AG09309 (cell line): ENCODE measurements at regions not wholly inside any gene's neighbourhood (a gene's known extent, or its start where the extent isn't known, plus 50 kb on each side); places are given as distances from the start of the nearest gene placed in this dataset.

Source experiments
- DNase-seq: peaks from one replicate; pipeline ENCODE4 v3.0.0-alpha.2; 2010; ENCODE audit warnings: low read depth
- H3K4me3 ChIP-seq: 2 replicates; pipeline ENCODE4 v1.5.1; 2011; ENCODE audit warnings: mild to moderate bottlenecking, low read depth, low read length, moderate library complexity; ENCODE audit not compliant: control insufficient read depth
- TF ChIP-seq, protein P1 (sequence below): IDR thresholded peaks from 2 replicates; pipeline ENCODE4 v1.5.1; 2011; ENCODE audit warnings: mild to moderate bottlenecking, low read depth, low read length, inconsistent platforms; ENCODE audit not compliant: insufficient read depth, control insufficient read depth; ENCODE audit errors: missing control alignments

DNA sequence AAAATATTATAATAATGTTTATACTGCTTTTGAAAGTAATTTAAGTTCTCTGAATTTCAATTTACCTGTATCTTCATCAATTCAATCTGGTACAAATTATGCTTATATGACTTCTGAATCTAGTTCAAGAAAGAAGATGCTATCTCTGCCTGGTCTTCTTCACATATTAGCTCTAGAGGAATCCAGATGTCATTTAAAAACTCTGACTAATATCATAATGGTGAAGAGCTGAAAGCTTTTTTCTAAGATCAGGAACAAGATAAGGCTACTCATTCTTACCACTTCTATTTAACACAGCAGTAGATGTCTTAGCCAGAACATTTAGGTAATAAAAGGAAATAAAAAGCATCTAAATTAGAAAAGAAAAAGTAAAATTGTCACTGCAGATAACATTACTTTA, 636.1 kb downstream of the ARAP2 start:
- TF ChIP-seq, protein P1, sequence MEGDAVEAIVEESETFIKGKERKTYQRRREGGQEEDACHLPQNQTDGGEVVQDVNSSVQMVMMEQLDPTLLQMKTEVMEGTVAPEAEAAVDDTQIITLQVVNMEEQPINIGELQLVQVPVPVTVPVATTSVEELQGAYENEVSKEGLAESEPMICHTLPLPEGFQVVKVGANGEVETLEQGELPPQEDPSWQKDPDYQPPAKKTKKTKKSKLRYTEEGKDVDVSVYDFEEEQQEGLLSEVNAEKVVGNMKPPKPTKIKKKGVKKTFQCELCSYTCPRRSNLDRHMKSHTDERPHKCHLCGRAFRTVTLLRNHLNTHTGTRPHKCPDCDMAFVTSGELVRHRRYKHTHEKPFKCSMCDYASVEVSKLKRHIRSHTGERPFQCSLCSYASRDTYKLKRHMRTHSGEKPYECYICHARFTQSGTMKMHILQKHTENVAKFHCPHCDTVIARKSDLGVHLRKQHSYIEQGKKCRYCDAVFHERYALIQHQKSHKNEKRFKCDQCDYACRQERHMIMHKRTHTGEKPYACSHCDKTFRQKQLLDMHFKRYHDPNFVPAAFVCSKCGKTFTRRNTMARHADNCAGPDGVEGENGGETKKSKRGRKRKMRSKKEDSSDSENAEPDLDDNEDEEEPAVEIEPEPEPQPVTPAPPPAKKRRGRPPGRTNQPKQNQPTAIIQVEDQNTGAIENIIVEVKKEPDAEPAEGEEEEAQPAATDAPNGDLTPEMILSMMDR = no peak
- H3K4me3 ChIP-seq = no peak overlapping the region
- DNase-seq = no peak

DNA sequence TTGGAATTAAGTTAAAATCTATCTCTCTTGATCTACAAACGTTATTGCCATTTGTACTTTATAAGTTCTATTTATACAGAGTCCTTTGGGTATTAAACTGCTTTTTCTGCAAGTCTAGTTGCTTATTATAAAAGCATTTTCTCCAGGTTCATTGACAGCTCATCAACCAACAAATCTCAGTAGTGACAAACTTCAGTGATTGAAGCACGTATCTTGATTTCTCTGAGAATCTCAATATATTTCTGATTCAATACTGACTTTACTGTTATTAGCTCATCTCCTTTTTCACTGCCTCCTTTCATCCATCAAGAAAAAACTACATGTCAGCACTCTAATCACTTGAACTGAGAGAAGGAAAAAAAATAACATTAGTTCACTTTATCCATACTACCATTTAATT, 630.2 kb downstream of the ARAP2 start:
- TF ChIP-seq, protein P1 = no peak
- no peak overlapping the region for H3K4me3 ChIP-seq
- DNase-seq = no peak

DNA sequence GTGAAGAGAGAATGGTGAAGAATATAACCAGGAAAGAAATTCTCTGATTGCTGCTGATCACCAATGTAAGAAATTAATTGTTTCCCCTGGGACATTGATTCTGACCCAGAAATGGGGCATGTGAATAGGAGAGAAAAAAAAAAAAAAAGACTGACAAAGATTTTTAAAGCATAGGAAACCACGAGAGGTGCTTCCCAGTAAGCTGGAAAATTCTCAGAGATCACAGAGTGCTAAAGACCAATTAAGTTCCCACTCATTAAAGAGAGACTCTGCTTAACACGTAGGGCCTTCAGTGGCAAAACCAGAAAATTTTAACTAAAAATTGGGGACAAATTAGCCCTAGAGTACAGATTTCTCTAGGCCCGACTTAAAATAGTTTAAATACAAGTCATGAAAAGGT, 604.4 kb downstream of the ARAP2 start:
- DNase-seq = no peak
- TF ChIP-seq, protein P1 = no peak
- H3K4me3 ChIP-seq = no peak overlapping the region

DNA sequence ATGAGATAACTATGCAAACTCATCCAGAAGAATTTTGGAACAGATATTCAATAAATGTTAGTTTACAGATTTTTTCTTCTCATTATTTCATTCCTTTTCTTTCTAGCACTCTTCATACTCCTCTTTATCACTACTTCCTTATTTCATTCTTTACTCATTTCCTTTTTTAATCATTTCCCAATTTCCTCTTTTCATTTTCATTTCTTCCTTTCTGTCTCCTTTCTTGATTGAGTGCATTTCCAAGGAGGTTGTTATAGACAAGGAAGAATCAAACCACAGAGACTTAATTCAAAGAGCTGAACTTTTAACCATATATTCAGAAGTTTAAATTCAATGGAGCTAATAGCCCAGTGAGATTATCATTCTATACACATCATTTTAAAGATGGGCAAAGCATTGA, 600.7 kb downstream of the ARAP2 start:
- TF ChIP-seq, protein P1 = no peak
- no peak overlapping the region for H3K4me3 ChIP-seq
- DNase-seq = no peak

DNA sequence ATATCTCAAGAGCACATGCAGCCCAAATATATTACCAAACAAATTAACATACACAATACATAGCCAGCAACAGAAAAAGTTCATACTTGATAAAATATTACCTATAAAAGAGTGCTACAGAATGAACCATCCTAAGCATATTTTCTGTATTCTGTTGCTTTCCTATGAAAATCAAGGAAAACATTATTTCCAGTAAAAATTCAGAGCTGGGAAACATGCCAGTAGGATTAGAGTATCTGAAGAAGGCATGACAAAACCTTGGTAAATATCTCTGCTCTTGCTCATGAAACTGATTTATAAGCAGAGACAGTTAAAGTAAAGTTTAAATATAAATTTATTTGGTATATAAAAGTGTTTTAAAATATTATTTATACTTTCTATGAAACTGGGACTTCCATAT, 599.7 kb downstream of the ARAP2 start:
- TF ChIP-seq, protein P1 = no peak
- H3K4me3 ChIP-seq = no peak overlapping the region
- DNase-seq = no peak

DNA sequence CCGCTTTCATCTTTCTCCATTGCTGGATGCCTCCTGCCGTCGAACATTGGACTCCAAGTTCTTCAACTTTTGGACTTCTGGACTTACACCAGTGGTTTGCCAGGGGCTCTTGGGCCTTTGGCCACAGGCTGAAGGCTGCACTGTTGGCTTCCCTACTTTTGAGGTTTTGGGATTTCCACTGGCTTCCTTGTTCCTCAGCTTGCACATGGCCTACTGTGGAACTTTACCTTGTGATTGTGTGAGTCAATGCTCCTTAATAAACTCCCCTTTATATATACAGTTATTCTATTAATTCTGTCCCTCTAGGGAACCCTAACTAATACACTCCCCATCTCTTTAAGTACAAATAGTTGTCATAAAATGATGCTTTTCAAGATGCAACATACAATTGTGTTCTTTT, 595.3 kb downstream of the ARAP2 start:
- H3K4me3 ChIP-seq = no peak overlapping the region
- no peak for DNase-seq
- TF ChIP-seq, protein P1 = no peak

DNA sequence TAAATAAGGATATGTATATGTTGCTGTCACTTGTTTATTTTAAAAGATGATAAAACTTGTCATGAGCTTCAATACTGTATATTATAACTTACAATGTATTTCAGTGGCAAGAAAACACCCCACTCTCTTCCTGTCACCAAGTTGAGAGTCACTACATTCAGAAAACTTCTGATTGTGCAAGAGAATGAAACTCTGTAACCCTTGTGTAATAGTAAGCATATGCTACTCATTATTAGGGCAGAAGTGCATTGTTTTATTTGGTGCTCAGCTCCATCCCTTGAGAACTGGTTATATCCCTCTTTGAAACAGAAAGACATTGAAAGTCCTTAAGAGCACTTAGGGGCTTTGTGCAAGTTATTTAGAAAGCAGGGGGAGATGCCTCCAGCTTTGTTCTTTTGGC, 594.5 kb downstream of the ARAP2 start:
- no peak overlapping the region for H3K4me3 ChIP-seq
- TF ChIP-seq, protein P1 = no peak
- DNase-seq = no peak
